Endothelial cell of umbilical vein (primary cell): ENCODE measurements at regions not wholly inside any gene's neighbourhood (a gene's known extent, or its start where the extent isn't known, plus 50 kb on each side); places are given as distances from the start of the nearest gene placed in this dataset.

ENCODE experiments used
- BruUV-seq: library from RNA; stranded (reverse); fragments of 400-500 nt; replicated peaks from 2 replicates; lab custom pipeline; 2021; lab: Mats Ljungman, UMichigan
- CTCF ChIA-PET: fragments of 300-600, 350-600 bp; sonication (Branson Sonifier 250); formaldehyde crosslinking; loops from one replicate; lab custom pipeline; 2021; ENCODE audit warnings: antibody characterized with exemption, inconsistent platforms; lab: Charles Lee
- POLR2A ChIA-PET: fragments of 300-600, 350-600 bp; sonication (Branson Sonifier 250); formaldehyde crosslinking; loops from one replicate; lab custom pipeline; 2021; ENCODE audit warnings: antibody characterized with exemption, inconsistent platforms; lab: Charles Lee
- DNase-seq: peaks from one replicate; pipeline ENCODE4 v3.0.0-alpha.2; 2011; ENCODE audit warnings: low read depth, low spot score
- FAIRE-seq: peaks from 2 replicates; lab custom pipeline; 2011; peaks lifted over from hg19 to GRCh38; lab: Jason Lieb, UNC
- H2AFZ ChIP-seq: 2 replicates; pipeline ENCODE4 v1.6.0; 2012; ENCODE audit warnings: low read depth, low read length, control low read depth, inconsistent platforms
- H3K27ac ChIP-seq: 2 replicates; pipeline ENCODE4 v1.5.1; 2011; ENCODE audit warnings: low read depth, mild to moderate bottlenecking, control low read depth, low read length, moderate library complexity; ENCODE audit not compliant: insufficient read depth
- H3K27me3 ChIP-seq, 2 experiments: 2 replicates each; pipeline versions ENCODE4 v1.6.0 to v1.6.1; 2011; ENCODE audit warnings: low read length in 2 of 2, mixed read lengths in 1 of 2; ENCODE audit not compliant: control insufficient read depth in 2 of 2, insufficient read depth in 2 of 2
- H3K36me3 ChIP-seq, 2 experiments: 2 replicates in 1 of 2; 3 replicates in 1 of 2; pipeline ENCODE4 v1.5.1; 2011; ENCODE audit warnings: low read length in 2 of 2, mild to moderate bottlenecking in 1 of 2, moderate library complexity in 1 of 2; ENCODE audit not compliant: control insufficient read depth in 2 of 2, insufficient read depth in 2 of 2; ENCODE audit errors: extremely low read depth in 1 of 2
- H3K4me1 ChIP-seq: 3 replicates; pipeline ENCODE4 v1.5.1; 2011; ENCODE audit warnings: mild to moderate bottlenecking, low read length; ENCODE audit not compliant: control insufficient read depth, insufficient read depth; ENCODE audit errors: extremely low read depth
- H3K4me2 ChIP-seq: 2 replicates; pipeline ENCODE4 v1.6.1; 2011; ENCODE audit warnings: low read length, control low read depth, mixed read lengths; ENCODE audit not compliant: insufficient read depth
- H3K4me3 ChIP-seq, 3 experiments: fragments of 200-600 bp in 1 of 3; sonication (generic), shearing (Covaris generic) in 1 of 3; replicated peaks in 1 of 3; 2 replicates each; pipeline ENCODE4 v1.5.1; 2011 to 2016; ENCODE audit warnings: control low read depth in 3 of 3, low read length in 3 of 3, mild to moderate bottlenecking in 2 of 3, inconsistent platforms in 1 of 3, low read depth in 1 of 3, moderate library complexity in 1 of 3; ENCODE audit not compliant: insufficient read depth in 1 of 3
- H3K79me2 ChIP-seq: 2 replicates; pipeline ENCODE4 v1.6.0; 2012; ENCODE audit warnings: low read length, inconsistent platforms; ENCODE audit not compliant: control insufficient read depth, insufficient read depth
- H3K9ac ChIP-seq: replicated peaks from 2 replicates; pipeline ENCODE3; 2011; ENCODE audit warnings: low read length, control low read depth; ENCODE audit not compliant: insufficient read depth; ENCODE audit errors: extremely low read depth
- H3K9me1 ChIP-seq: replicated peaks from 3 replicates; pipeline ENCODE4 v1.6.0; 2011; ENCODE audit warnings: mild to moderate bottlenecking, low read length; ENCODE audit not compliant: control insufficient read depth, insufficient read depth; ENCODE audit errors: extremely low read depth
- H3K9me3 ChIP-seq: replicated peaks from 2 replicates; pipeline ENCODE4 v1.5.1; 2012; ENCODE audit warnings: low read length, inconsistent platforms; ENCODE audit not compliant: control insufficient read depth, insufficient read depth
- H4K20me1 ChIP-seq: replicated peaks from 2 replicates; pipeline ENCODE3; 2011; ENCODE audit warnings: mild to moderate bottlenecking, low read length; ENCODE audit not compliant: control insufficient read depth, insufficient read depth; ENCODE audit errors: extremely low read depth
- EZH2 ChIP-seq: IDR thresholded peaks from 2 replicates; pipeline ENCODE4 v1.6.1; 2012; ENCODE audit warnings: borderline replicate concordance, low read depth, mild to moderate bottlenecking, moderate library complexity, low read length, inconsistent platforms; ENCODE audit not compliant: severe bottlenecking
- FOS ChIP-seq: IDR thresholded peaks from 2 replicates; pipeline ENCODE4 v1.6.1; 2011; ENCODE audit warnings: mild to moderate bottlenecking, low read length, moderate library complexity, borderline replicate concordance; ENCODE audit not compliant: insufficient read depth
- GATA2 ChIP-seq: IDR thresholded peaks from 2 replicates; pipeline ENCODE4 v1.7.0; 2011; ENCODE audit warnings: low read depth, mild to moderate bottlenecking, moderate library complexity, mixed read lengths, low read length; ENCODE audit not compliant: insufficient read length, insufficient read depth
- JUN ChIP-seq: IDR thresholded peaks from 2 replicates; pipeline ENCODE4 v1.6.1; 2011; ENCODE audit warnings: borderline replicate concordance, low read depth; ENCODE audit not compliant: insufficient read length, insufficient read depth
- MYC ChIP-seq: IDR thresholded peaks from one replicate; pipeline ENCODE4 v1.6.1; 2011; ENCODE audit warnings: mild to moderate bottlenecking, low read depth, low read length
- POLR2A ChIP-seq: IDR thresholded peaks from 2 replicates; pipeline ENCODE4 v1.6.1; 2012; ENCODE audit warnings: low read depth, mild to moderate bottlenecking, control low read depth, low read length
- POLR2AphosphoS5 ChIP-seq: IDR thresholded peaks from 2 replicates; pipeline ENCODE4 v1.6.1; 2012; ENCODE audit warnings: low read depth, mild to moderate bottlenecking, control low read depth, low read length, moderate library complexity; ENCODE audit not compliant: insufficient read depth
- dilution Hi-C: fragments of 300-500 bp; cut with MboI; formaldehyde crosslinking; loops from one replicate; pipeline ENCODE4 v1.15.0; 2019; ENCODE audit warnings: low sequenced_read_pairs; ENCODE audit not compliant: extremely low pct_ligation_motif_present
- intact Hi-C: fragments of 100-400 bp; cut with micrococcal nuclease; formaldehyde crosslinking; loops from one replicate; pipeline ENCODE4 v1.10.0; 2022
- TF ChIP-seq, protein P1 (sequence below): IDR thresholded peaks from 2 replicates; pipeline ENCODE4 v1.6.1; 2011; ENCODE audit not compliant: insufficient read depth, insufficient read length
- TF ChIP-seq, protein P2 (sequence below), 2 donors: IDR thresholded peaks; 1 replicate in 1 of 2; 2 replicates in 1 of 2; pipeline ENCODE4 v1.5.1; 2011; ENCODE audit warnings: low read length in 2 of 2, mild to moderate bottlenecking in 2 of 2, moderate library complexity in 2 of 2, control low read depth in 1 of 2, inconsistent platforms in 1 of 2, low read depth in 1 of 2; ENCODE audit not compliant: insufficient read depth in 1 of 2; ENCODE audit errors: extremely low read depth in 1 of 2

DNA sequence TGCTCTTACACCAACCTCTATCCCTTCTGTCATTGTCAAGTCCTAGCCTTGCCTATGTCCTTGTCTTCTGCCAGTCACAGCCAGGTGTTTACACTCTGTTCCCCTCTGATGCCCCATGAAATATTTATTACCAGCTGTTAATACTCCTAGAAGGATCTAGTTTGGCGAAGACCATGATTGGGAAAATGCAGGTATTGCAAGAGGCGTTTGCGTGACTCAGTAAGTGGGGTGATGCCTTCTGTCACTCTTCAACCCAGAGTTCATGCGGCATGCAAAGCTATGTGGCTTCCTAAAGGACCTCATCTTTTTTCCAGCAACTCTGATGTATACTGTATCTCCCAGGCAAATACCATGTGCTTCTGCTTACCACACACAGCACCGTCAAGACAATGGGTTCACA lies 81.8 kb upstream of the GJB6 start:
- Histone ChIP-seq H3K9me1 (no peaks in the 10 kb centered on the region), H3K79me2 (no peaks in the 10 kb centered on the region), H3K4me1 (no peaks in the 10 kb centered on the region), H3K4me2 (no peak overlapping the region), H3K27ac (no peak overlapping the region), H3K9me3 (no peaks in the 10 kb centered on the region), H3K9ac (no peak overlapping the region), H3K27me3 (no peaks in the 10 kb centered on the region), H3K4me3 (no peak overlapping the region), H3K36me3 (no peaks in the 10 kb centered on the region), H2AFZ (no peak overlapping the region), H4K20me1 (no peaks in the 10 kb centered on the region)
- ChIA-PET POLR2A (no interaction called here), CTCF (no interaction called here)
- dilution Hi-C loops (no loop called here), intact Hi-C loops (no loop called here)
- FAIRE-seq (no peak), DNase-seq (no peak)
- no TSS peak for BruUV-seq
- no peak for TF ChIP-seq EZH2
- no peak for TF ChIP-seq FOS
- TF ChIP-seq POLR2A, result no peak
- TF ChIP-seq POLR2AphosphoS5, result no peak
- TF ChIP-seq, protein P1, sequence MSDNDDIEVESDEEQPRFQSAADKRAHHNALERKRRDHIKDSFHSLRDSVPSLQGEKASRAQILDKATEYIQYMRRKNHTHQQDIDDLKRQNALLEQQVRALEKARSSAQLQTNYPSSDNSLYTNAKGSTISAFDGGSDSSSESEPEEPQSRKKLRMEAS, result no peak
- TF ChIP-seq MYC, result no peak

DNA sequence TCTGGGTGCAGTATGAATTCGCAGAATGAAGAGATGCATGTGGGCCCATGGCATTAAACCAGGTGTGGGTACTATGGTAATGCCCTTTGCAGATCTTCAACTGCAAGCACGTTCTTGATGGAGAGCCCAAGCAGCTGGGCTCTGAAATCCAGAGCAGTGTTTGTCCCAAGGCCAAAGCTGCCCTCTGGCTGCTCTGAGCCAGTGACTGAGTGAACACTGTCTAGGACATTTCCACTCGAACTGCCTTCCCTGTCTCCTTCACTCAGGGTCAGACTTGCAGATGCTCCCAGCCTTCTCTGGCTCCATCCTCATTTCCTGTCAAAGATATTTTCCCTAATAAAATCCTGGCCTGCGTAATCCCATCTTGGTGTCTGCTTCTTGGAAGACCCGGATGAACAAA lies 80.2 kb upstream of the GJB6 start:
- BruUV-seq, result no TSS peak
- ChIA-PET CTCF (no interaction called here), POLR2A (no interaction called here)
- H3K79me2 ChIP-seq, result no peaks in the 10 kb centered on the region
- H3K9ac ChIP-seq, result no peak overlapping the region
- no peak overlapping the region for H3K27ac ChIP-seq
- no peaks in the 10 kb centered on the region for H3K9me1 ChIP-seq
- intact Hi-C loops (no loop called here), dilution Hi-C loops (no loop called here)
- H3K27me3 ChIP-seq, result no peaks in the 10 kb centered on the region
- DNase-seq (no peak), FAIRE-seq (no peak)
- no peaks in the 10 kb centered on the region for H3K4me1 ChIP-seq
- H3K9me3 ChIP-seq, result no peaks in the 10 kb centered on the region
- H3K4me2 ChIP-seq, result no peak overlapping the region
- no peak overlapping the region for H2AFZ ChIP-seq
- no peak for TF ChIP-seq FOS
- TF ChIP-seq JUN, result no peak
- no peak for TF ChIP-seq GATA2
- TF ChIP-seq EZH2, result no peak
- TF ChIP-seq, protein P2, sequence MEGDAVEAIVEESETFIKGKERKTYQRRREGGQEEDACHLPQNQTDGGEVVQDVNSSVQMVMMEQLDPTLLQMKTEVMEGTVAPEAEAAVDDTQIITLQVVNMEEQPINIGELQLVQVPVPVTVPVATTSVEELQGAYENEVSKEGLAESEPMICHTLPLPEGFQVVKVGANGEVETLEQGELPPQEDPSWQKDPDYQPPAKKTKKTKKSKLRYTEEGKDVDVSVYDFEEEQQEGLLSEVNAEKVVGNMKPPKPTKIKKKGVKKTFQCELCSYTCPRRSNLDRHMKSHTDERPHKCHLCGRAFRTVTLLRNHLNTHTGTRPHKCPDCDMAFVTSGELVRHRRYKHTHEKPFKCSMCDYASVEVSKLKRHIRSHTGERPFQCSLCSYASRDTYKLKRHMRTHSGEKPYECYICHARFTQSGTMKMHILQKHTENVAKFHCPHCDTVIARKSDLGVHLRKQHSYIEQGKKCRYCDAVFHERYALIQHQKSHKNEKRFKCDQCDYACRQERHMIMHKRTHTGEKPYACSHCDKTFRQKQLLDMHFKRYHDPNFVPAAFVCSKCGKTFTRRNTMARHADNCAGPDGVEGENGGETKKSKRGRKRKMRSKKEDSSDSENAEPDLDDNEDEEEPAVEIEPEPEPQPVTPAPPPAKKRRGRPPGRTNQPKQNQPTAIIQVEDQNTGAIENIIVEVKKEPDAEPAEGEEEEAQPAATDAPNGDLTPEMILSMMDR (IDR thresholded peaks at IDR 0.05; ENCODE audit: extremely low read depth in 1 of 2, insufficient read depth in 1 of 2, low read depth in 1 of 2, low read length in 2 of 2), result no peak
- TF ChIP-seq POLR2AphosphoS5, result no peak
- TF ChIP-seq, protein P1, result no peak
- no peak overlapping the region for H3K4me3 ChIP-seq
- no peaks in the 10 kb centered on the region for H3K36me3 ChIP-seq
- H4K20me1 ChIP-seq, result no peaks in the 10 kb centered on the region
